ENCODE measurements at regions not wholly inside any gene's neighbourhood (a gene's known extent, or its start where the extent isn't known, plus 50 kb on each side); places are given as distances from the start of the nearest gene placed in this dataset.

- no peak overlapping the region for H2AFZ ChIP-seq (ENCODE audit: low read depth, low read length)
- H4K20me1 ChIP-seq (ENCODE audit: insufficient read depth), result no peaks in the 10 kb centered on the region
- H3K9me3 ChIP-seq (ENCODE audit: low read length), result no peaks in the 10 kb centered on the region
- no peak overlapping the region for H3K9ac ChIP-seq (ENCODE audit: low read length)
- no peaks in the 10 kb centered on the region for H3K79me2 ChIP-seq (replicated peaks; ENCODE audit: insufficient read depth, low read length)
- no peak overlapping the region for H3K4me2 ChIP-seq (ENCODE audit: low read length)
- TF ChIP-seq EP300 (conservative IDR thresholded peaks at IDR 0.05; ENCODE audit: poor library complexity, severe bottlenecking) (no peak), EZH2 (IDR thresholded peaks at IDR 0.05; ENCODE audit: borderline replicate concordance, insufficient read depth, low read length, poor library complexity, severe bottlenecking) (no peak), TAF1 (IDR thresholded peaks at IDR 0.05; ENCODE audit: low read depth) (no peak), POLR2AphosphoS5 (IDR thresholded peaks at IDR 0.05) (no peak), REST (IDR thresholded peaks at IDR 0.05; ENCODE audit: borderline replicate concordance) (no peak), MXI1 (conservative IDR thresholded peaks at IDR 0.05; ENCODE audit: poor library complexity, severe bottlenecking) (no peak), SMC3 (conservative IDR thresholded peaks at IDR 0.05; ENCODE audit: poor library complexity) (no peak), RAD21 (conservative IDR thresholded peaks at IDR 0.05) (no peak), CTCF (IDR thresholded peaks at IDR 0.05; ENCODE audit: poor library complexity, severe bottlenecking) (no peak)
- no peaks in the 10 kb centered on the region for H3F3A ChIP-seq (ENCODE audit: insufficient read depth, low read length, poor library complexity, severe bottlenecking)
- H3K27me3 ChIP-seq (ENCODE audit: insufficient read depth, low read depth, low read length), result no peaks in the 10 kb centered on the region
- H3K4me3 ChIP-seq (ENCODE audit: low read length), result no peak overlapping the region
- H3K27ac ChIP-seq (ENCODE audit: low read length), result no peak overlapping the region
- H3K36me3 ChIP-seq (ENCODE audit: insufficient read depth, low read length), result no peaks in the 10 kb centered on the region
- H3K9me2 ChIP-seq (ENCODE audit: insufficient read depth, low read length), result no peaks in the 10 kb centered on the region
Measured at GRCh38 chr2:15855766-15856260, 84.5 kb upstream of the MYCN start.

- Histone ChIP-seq H3K27ac (ENCODE audit: low read length) (no peak overlapping the region), H3K4me3 (ENCODE audit: low read length) (no peak overlapping the region), H3K9me2 (ENCODE audit: insufficient read depth, low read length) (no peaks in the 10 kb centered on the region), H3K9ac (ENCODE audit: low read length) (no peak overlapping the region), H3K4me2 (ENCODE audit: low read length) (no peak overlapping the region), H2AFZ (ENCODE audit: low read depth, low read length) (no peak overlapping the region), H3K9me3 (ENCODE audit: low read length) (no peaks in the 10 kb centered on the region), H3K79me2 (replicated peaks; ENCODE audit: insufficient read depth, low read length) (no peaks in the 10 kb centered on the region), H3K27me3 (ENCODE audit: insufficient read depth, low read depth, low read length) (no peaks in the 10 kb centered on the region), H3F3A (ENCODE audit: insufficient read depth, low read length, poor library complexity, severe bottlenecking) (no peaks in the 10 kb centered on the region), H3K36me3 (ENCODE audit: insufficient read depth, low read length) (no peaks in the 10 kb centered on the region), H4K20me1 (ENCODE audit: insufficient read depth) (no peaks in the 10 kb centered on the region)
- no peak for TF ChIP-seq RAD21 (conservative IDR thresholded peaks at IDR 0.05)
Measured at GRCh38 chr2:15856318-15856717, 84.0 kb upstream of the MYCN start.

GRCh38 chr2:15858466-15858865, 81.9 kb upstream of the MYCN start:
- TF ChIP-seq EZH2 (IDR thresholded peaks at IDR 0.05; ENCODE audit: borderline replicate concordance, insufficient read depth, low read length, poor library complexity, severe bottlenecking) (no peak), RAD21 (conservative IDR thresholded peaks at IDR 0.05) (no peak), TAF1 (IDR thresholded peaks at IDR 0.05; ENCODE audit: low read depth) (no peak), REST (IDR thresholded peaks at IDR 0.05; ENCODE audit: borderline replicate concordance) (no peak), CTCF (IDR thresholded peaks at IDR 0.05; ENCODE audit: poor library complexity, severe bottlenecking) (no peak), POLR2AphosphoS5 (IDR thresholded peaks at IDR 0.05) (no peak), SMC3 (conservative IDR thresholded peaks at IDR 0.05; ENCODE audit: poor library complexity) (no peak), MXI1 (conservative IDR thresholded peaks at IDR 0.05; ENCODE audit: poor library complexity, severe bottlenecking) (no peak), EP300 (conservative IDR thresholded peaks at IDR 0.05; ENCODE audit: poor library complexity, severe bottlenecking) (no peak)
- no peak overlapping the region for H3K27ac ChIP-seq (ENCODE audit: low read length)
- no peak overlapping the region for H3K9ac ChIP-seq (ENCODE audit: low read length)
- no peaks in the 10 kb centered on the region for H3K9me2 ChIP-seq (ENCODE audit: insufficient read depth, low read length)
- H3F3A ChIP-seq (ENCODE audit: insufficient read depth, low read length, poor library complexity, severe bottlenecking), result no peaks in the 10 kb centered on the region
- no peaks in the 10 kb centered on the region for H4K20me1 ChIP-seq (ENCODE audit: insufficient read depth)
- H2AFZ ChIP-seq (ENCODE audit: low read depth, low read length), result no peak overlapping the region
- no peaks in the 10 kb centered on the region for H3K9me3 ChIP-seq (ENCODE audit: low read length)
- H3K36me3 ChIP-seq (ENCODE audit: insufficient read depth, low read length), result no peaks in the 10 kb centered on the region
- no peak overlapping the region for H3K4me2 ChIP-seq (ENCODE audit: low read length)
- H3K79me2 ChIP-seq (replicated peaks; ENCODE audit: insufficient read depth, low read length), result no peaks in the 10 kb centered on the region
- H3K4me3 ChIP-seq (ENCODE audit: low read length), result no peak overlapping the region
- H3K27me3 ChIP-seq (ENCODE audit: insufficient read depth, low read depth, low read length), result no peaks in the 10 kb centered on the region
